Jurkat, Clone E6-1 (cell line): ENCODE measurements at regions not wholly inside any gene's neighbourhood (a gene's known extent, or its start where the extent isn't known, plus 50 kb on each side); places are given as distances from the start of the nearest gene placed in this dataset.
"Not testable (repeated sequence)": the region's sequence is repeated elsewhere in the genome, so short reads cannot be mapped to it uniquely, and the experiment has no call there.

Experiments used
- DNase-seq: peaks from one replicate; pipeline ENCODE4 v3.0.0-alpha.2; 2011; ENCODE audit warnings: low read depth, low spot score
- H3K4me3 ChIP-seq: 2 replicates; pipeline ENCODE4 v1.5.1; 2011; ENCODE audit warnings: mild to moderate bottlenecking, low read length, control low read depth, moderate library complexity

DNA sequence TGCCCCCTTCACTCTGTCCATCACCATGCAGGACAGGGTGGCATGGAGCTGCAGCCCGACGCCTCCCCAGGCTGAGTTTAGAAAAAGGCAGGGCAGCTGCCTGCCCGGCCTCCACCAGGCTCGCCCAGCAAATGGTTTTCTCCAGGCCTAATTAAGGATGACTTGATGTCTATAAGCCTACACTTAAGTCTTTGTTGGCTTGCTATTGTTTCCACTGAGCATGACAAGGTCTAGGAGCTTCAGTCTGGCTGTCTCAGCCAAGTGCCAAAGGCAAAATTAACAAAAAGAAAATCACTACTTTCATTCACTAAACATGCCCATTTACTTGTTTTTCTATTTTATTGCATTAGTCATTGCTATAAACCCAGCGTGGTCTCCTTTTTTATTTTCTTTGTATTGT lies 372.2 kb downstream of the INSIG2 start:
- H3K4me3 ChIP-seq = no peak overlapping the region
- no peak for DNase-seq

- peak; percentile 3 for DNase-seq
These were observed 371.2 kb downstream of the INSIG2 start for GRCh38 chr2:118459426-118459825.

DNA sequence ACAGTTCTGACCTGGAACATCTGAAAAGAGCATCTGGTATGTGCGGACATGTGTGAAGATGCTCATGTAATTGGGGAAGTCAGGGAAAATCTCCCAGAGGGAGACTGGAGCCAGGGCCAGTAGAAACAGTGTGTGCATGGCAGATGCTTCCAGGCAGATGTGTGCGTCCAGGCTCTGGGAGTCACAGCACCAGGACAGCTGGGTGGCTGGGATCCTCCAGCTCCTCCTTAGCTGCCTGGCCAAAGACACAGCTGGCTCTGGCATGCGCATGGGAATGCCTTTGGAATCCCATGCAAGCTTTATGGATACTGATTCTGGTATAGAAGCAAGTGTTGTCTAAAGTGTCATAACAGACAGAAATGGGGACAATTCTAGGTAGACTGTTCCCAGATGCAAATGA lies 369.7 kb downstream of the INSIG2 start:
- no peak for DNase-seq
- H3K4me3 ChIP-seq = no peak overlapping the region

More at GRCh38 chr2:118459426-118459825, 371.2 kb downstream of the INSIG2 start:
- no peak overlapping the region for H3K4me3 ChIP-seq

GRCh38 chr2:118449401-118449800 lies 361.1 kb downstream of the INSIG2 start:
- no peak for DNase-seq
- no peak overlapping the region for H3K4me3 ChIP-seq

DNA sequence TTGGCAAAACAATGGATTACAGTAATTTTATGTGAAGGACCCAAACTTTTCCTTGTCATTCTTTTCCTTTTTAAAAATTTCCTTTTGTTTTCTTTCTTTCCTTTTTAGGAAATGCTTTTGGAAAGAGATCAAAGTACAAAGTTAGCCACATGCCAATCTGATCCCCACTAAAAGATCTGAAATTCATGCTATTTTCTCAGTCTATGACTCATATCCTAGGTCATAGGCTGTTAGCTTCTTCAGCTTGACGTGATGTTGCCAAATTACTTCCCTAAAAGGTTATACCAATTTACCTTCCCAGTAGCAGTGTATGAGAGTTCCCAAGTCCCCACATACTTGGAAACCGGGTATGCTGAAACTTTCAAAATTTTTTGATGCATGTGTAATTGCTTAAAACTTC lies 355.3 kb downstream of the INSIG2 start:
- DNase-seq = no peak
- H3K4me3 ChIP-seq = no peak overlapping the region

- H3K4me3 ChIP-seq = no peak overlapping the region
- DNase-seq = no peak
These were observed 354.8 kb downstream of the INSIG2 start for GRCh38 chr2:118442996-118443553.

GRCh38 chr2:118442046-118442445 lies 353.8 kb downstream of the INSIG2 start:
- no peak overlapping the region for H3K4me3 ChIP-seq
- no peak for DNase-seq

- H3K4me3 ChIP-seq = no peak overlapping the region
- no peak for DNase-seq
These were observed 352.3 kb downstream of the INSIG2 start for GRCh38 chr2:118440404-118441098.

DNA sequence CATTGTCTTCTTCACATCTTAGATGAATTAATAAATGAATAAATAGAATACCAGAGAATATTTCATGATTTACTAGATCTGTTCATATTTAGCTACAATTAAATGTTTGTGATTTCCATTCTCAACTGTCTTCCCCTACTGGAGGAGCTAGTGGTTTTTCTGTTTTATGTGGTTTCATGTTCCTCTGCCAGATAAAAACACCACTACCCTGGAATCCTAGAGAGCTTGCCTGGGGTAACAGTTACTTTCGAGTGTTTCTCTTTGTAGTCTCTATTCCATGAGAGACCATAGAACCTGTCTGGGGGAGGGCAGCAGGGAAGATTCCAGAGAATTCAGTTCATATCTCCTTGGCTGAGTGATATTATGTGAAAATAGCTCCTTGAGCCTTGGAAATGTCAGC lies 349.2 kb downstream of the INSIG2 start:
- DNase-seq = peak; percentile 59

GRCh38 chr2:118431997-118432396 lies 343.7 kb downstream of the INSIG2 start:
- H3K4me3 ChIP-seq = no peak overlapping the region
- DNase-seq = no peak

More for the DNA sequence above, 349.2 kb downstream of the INSIG2 start:
- H3K4me3 ChIP-seq = no peak overlapping the region; the same call in 1 of the 2 replicates

DNA sequence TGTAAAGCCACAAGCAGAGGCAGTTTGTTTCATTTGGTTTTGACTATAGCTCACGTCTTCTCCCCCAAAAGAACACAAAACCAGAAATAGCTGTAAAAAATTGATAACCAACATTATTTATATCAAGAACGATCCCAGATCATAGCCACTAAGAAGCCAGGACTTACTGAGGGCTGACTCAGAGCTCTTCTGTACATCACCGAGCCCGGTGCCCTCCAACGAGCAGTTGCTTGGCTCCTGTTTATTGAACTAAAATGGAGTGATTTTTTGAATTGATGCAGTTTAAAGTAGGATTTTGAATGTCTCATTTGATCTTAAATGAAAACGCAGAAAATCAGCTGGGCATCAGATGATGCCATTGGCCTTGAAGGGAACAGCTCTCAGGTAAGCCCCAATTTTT lies 343.3 kb downstream of the INSIG2 start:
- no peak for DNase-seq
- no peak overlapping the region for H3K4me3 ChIP-seq

- DNase-seq = peak; percentile 5
- H3K4me3 ChIP-seq = no peak overlapping the region
These were observed 342.9 kb downstream of the INSIG2 start for GRCh38 chr2:118431165-118431517.

GRCh38 chr2:118430510-118431164 lies 342.4 kb downstream of the INSIG2 start:
- H3K4me3 ChIP-seq = no peak overlapping the region
- DNase-seq = no peak

GRCh38 chr2:118425191-118425590 lies 336.9 kb downstream of the INSIG2 start:
- no peak for DNase-seq
- no peak overlapping the region for H3K4me3 ChIP-seq

DNA sequence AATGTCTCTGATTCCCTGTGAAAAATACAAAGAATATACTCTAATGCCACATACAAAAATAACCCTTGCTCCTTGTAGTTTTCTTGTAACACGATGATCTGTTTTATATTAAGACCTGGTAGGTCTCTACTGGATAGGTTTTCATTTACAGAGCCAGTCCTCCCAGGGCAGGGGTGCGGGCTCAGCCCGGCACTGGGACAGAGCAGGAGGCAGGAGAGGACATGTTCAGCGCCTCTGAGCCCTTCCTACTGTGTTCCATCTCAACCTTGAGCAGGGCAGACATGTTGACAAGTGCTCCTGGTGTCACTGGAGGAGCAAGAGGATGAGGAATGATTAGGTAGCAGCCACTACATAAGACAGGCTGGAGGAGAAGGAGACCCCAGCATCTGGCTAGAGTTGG lies 335.5 kb downstream of the INSIG2 start:
- H3K4me3 ChIP-seq = no peak overlapping the region
- DNase-seq = no peak

GRCh38 chr2:118421648-118422047 lies 333.4 kb downstream of the INSIG2 start:
- no peak overlapping the region for H3K4me3 ChIP-seq
- DNase-seq = no peak

DNA sequence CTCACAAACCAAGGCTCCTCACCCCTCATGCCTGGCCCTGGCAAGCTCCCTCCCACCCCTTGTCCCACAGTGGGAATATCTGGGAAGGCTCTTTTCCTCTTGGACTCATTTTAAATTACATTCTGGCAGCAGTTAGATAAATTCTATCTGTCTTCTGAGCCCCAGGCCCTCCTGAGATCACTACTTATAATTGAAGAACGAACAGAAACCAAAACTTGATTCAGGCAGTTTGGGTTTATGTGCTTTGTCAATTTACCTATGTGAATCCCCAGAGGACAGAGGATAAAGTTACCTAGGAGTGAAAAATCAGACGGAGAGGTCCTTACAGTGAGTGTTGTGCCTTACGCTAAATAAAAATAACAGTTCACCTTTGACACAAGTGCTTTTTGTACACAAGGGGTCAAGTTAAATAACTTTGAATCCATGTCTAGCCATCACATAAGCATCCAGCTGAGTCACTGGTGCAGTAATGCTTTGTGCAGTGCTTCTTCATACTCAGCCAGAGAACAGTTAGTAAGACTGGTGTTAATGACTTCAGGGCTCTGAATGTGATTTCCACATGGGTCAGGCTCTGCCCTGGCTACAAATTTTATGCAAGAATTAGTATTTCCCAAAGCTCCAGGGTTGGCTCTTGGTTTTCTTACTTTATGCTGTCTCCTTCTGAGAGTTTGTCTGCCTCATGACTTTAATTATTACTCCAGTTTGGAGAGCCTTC lies 329.3 kb downstream of the INSIG2 start:
- no peak overlapping the region for H3K4me3 ChIP-seq
- no peak for DNase-seq

DNA sequence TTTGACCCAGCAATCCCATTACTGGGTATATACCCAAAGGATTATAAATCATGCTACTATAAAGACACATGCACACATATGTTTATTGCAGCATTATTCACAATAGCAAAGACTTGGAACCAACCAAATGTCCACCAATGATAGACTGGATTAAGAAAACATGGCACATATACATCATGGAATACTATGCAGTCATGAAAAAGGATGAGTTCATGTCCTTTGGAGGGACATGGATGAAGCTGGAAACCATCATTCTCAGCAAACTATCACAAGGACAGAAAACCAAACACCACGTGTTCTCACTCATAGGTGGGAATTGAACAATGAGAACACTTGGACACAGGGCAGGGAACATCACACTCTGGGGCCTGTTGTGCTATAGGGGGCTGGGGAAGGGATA lies 326.9 kb downstream of the INSIG2 start:
- not testable (repeated sequence) for DNase-seq, H3K4me3 ChIP-seq

GRCh38 chr2:118403658-118404451 lies 315.6 kb downstream of the INSIG2 start:
- DNase-seq = no peak
- H3K4me3 ChIP-seq = no peak overlapping the region
